Endodermal cell (in vitro differentiated cells): ENCODE measurements at regions not wholly inside any gene's neighbourhood (a gene's known extent, or its start where the extent isn't known, plus 50 kb on each side); places are given as distances from the start of the nearest gene placed in this dataset.

Experiments
- DNase-seq: peaks from one replicate; pipeline ENCODE4 v3.0.0-alpha.2; 2017
- H3K27ac ChIP-seq: 2 replicates; pipeline ENCODE4 v1.5.1; 2013; ENCODE audit warnings: mild to moderate bottlenecking, low read depth, low read length, moderate library complexity
- H3K27me3 ChIP-seq: 2 replicates; pipeline ENCODE4 v1.6.1; 2013; ENCODE audit warnings: mild to moderate bottlenecking, low read length, moderate library complexity; ENCODE audit not compliant: insufficient read depth, control insufficient read depth, poor library complexity, severe bottlenecking
- H3K36me3 ChIP-seq: 2 replicates; pipeline ENCODE4 v1.7.0; 2013; ENCODE audit warnings: mild to moderate bottlenecking, low read length, moderate library complexity; ENCODE audit not compliant: control insufficient read depth, insufficient read depth
- H3K4me1 ChIP-seq: one replicate; pipeline ENCODE4 v1.7.0; 2013; ENCODE audit warnings: low read length; ENCODE audit not compliant: control insufficient read depth, insufficient read depth
- H3K4me3 ChIP-seq: 2 replicates; pipeline ENCODE4 v1.5.1; 2013; ENCODE audit warnings: mild to moderate bottlenecking, low read length, moderate library complexity
- H3K9ac ChIP-seq: 2 replicates; pipeline ENCODE4 v1.6.1; 2013; ENCODE audit warnings: mild to moderate bottlenecking, low read length, moderate library complexity; ENCODE audit not compliant: poor library complexity, severe bottlenecking; ENCODE audit errors: extremely low read depth
- H3K9me3 ChIP-seq: 2 replicates; pipeline ENCODE4 v1.6.1; 2013; ENCODE audit warnings: mild to moderate bottlenecking, low read length, moderate library complexity; ENCODE audit not compliant: control insufficient read depth
- H3K27ac Mint-ChIP-seq: 2 replicates; pipeline ENCODE4 v1.8.0; 2020; ENCODE audit warnings: mixed read lengths
- H3K27me3 Mint-ChIP-seq: 2 replicates; pipeline ENCODE4 v1.8.0; 2021; ENCODE audit warnings: mild to moderate bottlenecking, mixed read lengths; ENCODE audit not compliant: insufficient read depth
- H3K36me3 Mint-ChIP-seq: 2 replicates; pipeline ENCODE4 v1.8.0; 2020; ENCODE audit warnings: low read depth, mixed read lengths
- H3K4me1 Mint-ChIP-seq: 2 replicates; pipeline ENCODE4 v1.8.0; 2020; ENCODE audit warnings: mixed read lengths
- H3K4me3 Mint-ChIP-seq: 2 replicates; pipeline ENCODE4 v1.8.0; 2020; ENCODE audit warnings: mild to moderate bottlenecking, moderate library complexity, mixed read lengths
- H3K9me3 Mint-ChIP-seq: 2 replicates; pipeline ENCODE4 v1.8.0; 2020; ENCODE audit warnings: mild to moderate bottlenecking, mixed read lengths
- CTCF ChIP-seq: fragments of 200-600 bp; sonication (generic); conservative IDR thresholded peaks from 2 replicates; pipeline ENCODE4 v1.5.0; 2021; ENCODE audit warnings: antibody characterized with exemption, mild to moderate bottlenecking
- WGBS, 2 experiments: methylation state at CpG; one replicate each; pipeline versions ENCODE4 v1.1.5 to v1.1.7; 2013; ENCODE audit warnings: missing lambda C conversion rate in 2 of 2, mixed read lengths in 1 of 2; ENCODE audit not compliant: insufficient coverage in 1 of 2, insufficient read length in 1 of 2; 5-methylcytosine and 5-hydroxymethylcytosine counted together

GRCh38 chr18:45268583-45268982 is 346.7 kb upstream of the SLC14A2 start:
- no peak overlapping the region for H3K9ac ChIP-seq
- no peaks in the 10 kb centered on the region for H3K27me3 Mint-ChIP-seq
- H3K9me3 ChIP-seq = no peaks in the 10 kb centered on the region
- 88% methylated on average over 1 of the region's 1 CpG; no CpG with 5 or more reads in 1 of the 2 experiments for WGBS, 2 experiments
- H3K4me3 ChIP-seq = no peak overlapping the region
- no peak for TF ChIP-seq CTCF
- no peaks in the 10 kb centered on the region for H3K36me3 Mint-ChIP-seq
- no peak overlapping the region for H3K27ac ChIP-seq
- H3K4me1 ChIP-seq = no peaks in the 10 kb centered on the region
- H3K4me1 Mint-ChIP-seq = peaks cover under 1% of the 10 kb centered on the region
- H3K27ac Mint-ChIP-seq = no peak overlapping the region
- H3K9me3 Mint-ChIP-seq = no peaks in the 10 kb centered on the region
- H3K4me3 Mint-ChIP-seq = no peak overlapping the region
- H3K36me3 ChIP-seq = no peaks in the 10 kb centered on the region
- DNase-seq = no peak
- H3K27me3 ChIP-seq = no peaks in the 10 kb centered on the region

- H3K4me1 Mint-ChIP-seq = peaks cover 1% of the 10 kb centered on the region
- no peak for DNase-seq
- H3K4me1 ChIP-seq = no peaks in the 10 kb centered on the region
- H3K9me3 ChIP-seq = peaks cover 4% of the 10 kb centered on the region
- H3K9me3 Mint-ChIP-seq = no peaks in the 10 kb centered on the region
- H3K4me3 Mint-ChIP-seq = no peak overlapping the region
- no peaks in the 10 kb centered on the region for H3K27me3 ChIP-seq
- no peak overlapping the region for H3K9ac ChIP-seq
- no peaks in the 10 kb centered on the region for H3K27me3 Mint-ChIP-seq
- no peaks in the 10 kb centered on the region for H3K36me3 Mint-ChIP-seq
- no peak overlapping the region for H3K4me3 ChIP-seq
- no peak overlapping the region for H3K27ac ChIP-seq
- H3K36me3 ChIP-seq = no peaks in the 10 kb centered on the region
- TF ChIP-seq CTCF = no peak
- H3K27ac Mint-ChIP-seq = no peak overlapping the region
Observed at GRCh38 chr18:45270289-45270771, 344.9 kb upstream of the SLC14A2 start.

GRCh38 chr18:45274026-45274425 is 341.2 kb upstream of the SLC14A2 start:
- no peak for DNase-seq
- WGBS, 2 experiments = 91% methylated on average over 1 of the region's 1 CpG; no CpG with 5 or more reads in 1 of the 2 experiments
- peaks cover 1% of the 10 kb centered on the region for H3K4me1 Mint-ChIP-seq
- Histone ChIP-seq H3K36me3 (no peaks in the 10 kb centered on the region), H3K9ac (no peak overlapping the region), H3K4me1 (no peaks in the 10 kb centered on the region), H3K9me3 (peaks cover 11% of the 10 kb centered on the region), H3K27ac (no peak overlapping the region), H3K4me3 (no peak overlapping the region), H3K27me3 (no peaks in the 10 kb centered on the region)
- no peaks in the 10 kb centered on the region for H3K36me3 Mint-ChIP-seq
- no peak overlapping the region for H3K27ac Mint-ChIP-seq
- TF ChIP-seq CTCF = no peak
- no peaks in the 10 kb centered on the region for H3K27me3 Mint-ChIP-seq
- no peaks in the 10 kb centered on the region for H3K9me3 Mint-ChIP-seq
- no peak overlapping the region for H3K4me3 Mint-ChIP-seq
